ENCODE measurements at regions not wholly inside any gene's neighbourhood (a gene's known extent, or its start where the extent isn't known, plus 50 kb on each side); places are given as distances from the start of the nearest gene placed in this dataset.

DNA sequence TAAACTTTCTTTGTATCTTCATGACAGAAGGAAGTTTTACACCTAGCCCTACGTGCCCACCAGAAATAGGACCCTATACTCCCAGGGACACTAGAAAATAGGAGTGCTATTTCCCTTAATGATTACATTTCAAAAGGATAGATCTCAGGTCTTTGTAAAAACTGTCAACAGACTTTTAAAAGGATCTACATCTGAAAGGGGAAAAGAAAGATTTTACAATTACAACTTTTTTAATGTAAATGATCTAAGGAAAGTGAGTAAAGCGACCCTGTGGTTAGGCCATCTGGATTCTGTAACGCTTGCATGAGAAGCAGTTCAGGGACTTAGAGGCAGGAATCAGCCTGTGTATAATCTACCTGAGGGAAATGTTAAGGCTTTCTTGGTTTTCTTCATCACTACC lies 431.8 kb upstream of the MC4R start:
- Histone ChIP-seq H3K56ac (ENCODE audit: insufficient read length, low read depth, low read length) (no peak overlapping the region), H3K4me1 (ENCODE audit: insufficient read depth, low read length) (no peaks in the 10 kb centered on the region; the same call in 1 of the 2 replicates), H3K9me3 (ENCODE audit: control insufficient read depth, low read depth, low read length) (no peaks in the 10 kb centered on the region), H2BK120ac (ENCODE audit: low read depth, low read length, poor library complexity, severe bottlenecking) (no peak overlapping the region), H2BK5ac (ENCODE audit: insufficient read length, low read length) (no peak overlapping the region), H3K27ac (ENCODE audit: insufficient read length, low read depth, low read length) (peak overlapping the region; percentile 20), H3K18ac (ENCODE audit: insufficient read length, low read depth, low read length) (no peak overlapping the region), H2BK12ac (ENCODE audit: insufficient read length, low read depth, low read length) (no peak overlapping the region), H3K27me3 (ENCODE audit: insufficient read depth, low read length) (peaks cover 11% of the 10 kb centered on the region; the same call in 1 of the 2 replicates), H3K79me2 (ENCODE audit: insufficient read depth, low read length) (no peaks in the 10 kb centered on the region), H3K9ac (ENCODE audit: extremely low read depth, insufficient read length, low read length) (no peak overlapping the region), H3K23me2 (ENCODE audit: insufficient read length, low read depth, low read length, poor library complexity, severe bottlenecking) (no peaks in the 10 kb centered on the region), H3K4ac (ENCODE audit: low read depth, low read length) (no peak overlapping the region), H3K79me1 (ENCODE audit: insufficient read depth, low read depth, low read length, poor library complexity, severe bottlenecking) (no peaks in the 10 kb centered on the region), H3K23ac (ENCODE audit: insufficient read length, low read depth, low read length) (no peak overlapping the region), H2AFZ (ENCODE audit: low read length) (no peak overlapping the region), H2BK15ac (ENCODE audit: low read depth, low read length) (no peak overlapping the region), H4K91ac (ENCODE audit: insufficient read length, low read depth, low read length) (no peak overlapping the region), H3T11ph (ENCODE audit: low read length) (no peak overlapping the region), H2BK20ac (ENCODE audit: low read depth, low read length, poor library complexity, severe bottlenecking) (no peak overlapping the region), H4K8ac (replicated peaks; ENCODE audit: insufficient read length, low read depth, low read length) (no peak overlapping the region), H4K20me1 (ENCODE audit: control insufficient read depth, insufficient read depth, insufficient read length) (no peaks in the 10 kb centered on the region), H4K5ac (ENCODE audit: insufficient read length, low read depth, low read length) (no peak overlapping the region), H3K14ac (ENCODE audit: insufficient read depth, low read length) (no peak overlapping the region), H3K4me2 (ENCODE audit: insufficient read depth, insufficient read length, low read length) (peak overlapping the region; percentile 32), H2AK5ac (ENCODE audit: insufficient read length, low read length) (no peak overlapping the region)
- peaks cover 13 to 16% of the 10 kb centered on the region in 2 experiments for H3K4me1 Mint-ChIP-seq
- peaks cover 23% of the 10 kb centered on the region in 2 experiments for H3K9me3 Mint-ChIP-seq
- peak; percentile 48 for DNase-seq
- peaks cover 92% of the 10 kb centered on the region for H3K27me3 Mint-ChIP-seq (ENCODE audit: low read depth)
- H3K27ac Mint-ChIP-seq = peak overlapping the region in 2 of 3 experiments; percentile 75 to 82; a peak in 2 of 7 replicates
- H3K36me3 Mint-ChIP-seq (ENCODE audit: insufficient read depth in 1 of 3, low read depth in 3 of 3) = peaks cover 11 to 16% (median 14%) of the 10 kb centered on the region in 3 experiments
- TF ChIP-seq CTCF (conservative IDR thresholded peaks at IDR 0.05) = no peak
- WGBS (ENCODE audit: extremely low coverage, insufficient read length, low lambda C conversion rate) = no CpG with 5 or more reads among the region's 3 CpGs
- H3K4me3 Mint-ChIP-seq = peak overlapping the region; percentile 3 to 56; a peak in 1 of 5 replicates
